GM19351 (cell line): ENCODE measurements at regions not wholly inside any gene's neighbourhood (a gene's known extent, or its start where the extent isn't known, plus 50 kb on each side); places are given as distances from the start of the nearest gene placed in this dataset.
A peak's percentile ranks its signal among the peaks of the same experiment; 100 is the strongest.
"Not testable (repeated sequence)": the region's sequence is repeated elsewhere in the genome, so short reads cannot be mapped to it uniquely, and the experiment has no call there.

Experiments used
- ATAC-seq: cut with Tn5 transposase; IDR thresholded peaks from one replicate; pipeline ENCODE4 v1.9.1; 2021; ENCODE audit warnings: mild to moderate bottlenecking, moderate library complexity; ENCODE audit not compliant: unreplicated experiment

DNA sequence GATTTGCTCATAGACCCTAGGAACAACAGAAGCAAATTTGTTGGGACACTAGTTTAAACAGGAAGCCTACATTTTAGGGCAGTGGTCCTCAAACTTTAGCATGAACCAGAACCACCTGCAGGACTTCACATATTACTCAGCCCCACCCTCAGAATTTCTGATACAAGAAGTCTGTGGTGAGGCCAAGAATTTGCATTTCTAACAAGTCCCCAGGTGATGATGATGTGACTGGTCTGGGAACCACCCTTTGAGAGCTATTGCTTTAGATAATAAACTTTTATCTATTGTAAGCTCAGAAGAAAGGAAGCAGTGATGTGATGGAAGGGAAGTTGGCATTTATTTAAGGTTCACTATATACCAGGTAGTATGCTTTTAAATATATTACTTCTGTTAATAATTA is 194.0 kb downstream of the FAM181B start:
- peak; percentile 96 for ATAC-seq

DNA sequence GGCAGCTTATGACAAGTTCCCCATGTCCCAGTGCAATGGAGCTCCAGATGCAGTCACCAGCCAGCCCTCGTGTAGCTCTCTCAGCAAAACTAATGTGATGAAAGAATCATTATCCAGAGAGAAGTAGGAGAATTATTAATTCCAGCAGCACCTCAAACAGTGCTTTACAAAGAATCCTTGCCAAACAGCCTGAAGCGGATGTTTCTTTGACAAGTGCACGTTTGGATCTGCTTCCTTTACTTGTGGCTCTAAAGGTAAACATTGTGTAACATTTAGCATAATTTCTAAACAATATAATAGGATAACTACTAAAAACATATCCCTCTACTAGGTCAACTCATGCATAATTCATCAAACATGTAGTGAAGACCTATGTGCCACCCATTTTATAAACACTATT is 197.0 kb downstream of the FAM181B start:
- no peak for ATAC-seq

GRCh38 chr11:82533628-82534327 is 199.9 kb downstream of the FAM181B start:
- ATAC-seq, result no peak

DNA sequence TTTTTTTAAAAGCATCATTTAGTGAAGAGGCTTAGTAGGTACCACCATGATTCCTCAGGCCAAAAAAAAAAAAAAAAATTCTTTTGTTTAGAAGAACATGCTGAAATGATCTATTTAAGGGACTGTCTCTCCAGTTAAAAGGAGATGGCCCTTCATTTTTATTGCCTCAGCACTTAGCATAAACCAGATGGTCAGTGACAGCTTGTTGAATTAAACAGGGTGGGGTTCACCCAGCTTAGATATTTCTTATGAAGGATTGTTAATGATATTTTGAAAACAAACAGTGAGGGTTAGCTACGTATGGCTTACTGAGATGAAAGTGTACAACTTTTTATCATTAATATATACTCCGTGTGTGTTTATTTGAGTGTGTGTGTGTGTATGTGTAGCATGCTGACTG is 203.7 kb downstream of the FAM181B start:
- ATAC-seq, result no peak

GRCh38 chr11:82527081-82527584 is 206.5 kb downstream of the FAM181B start:
- ATAC-seq, result no peak

DNA sequence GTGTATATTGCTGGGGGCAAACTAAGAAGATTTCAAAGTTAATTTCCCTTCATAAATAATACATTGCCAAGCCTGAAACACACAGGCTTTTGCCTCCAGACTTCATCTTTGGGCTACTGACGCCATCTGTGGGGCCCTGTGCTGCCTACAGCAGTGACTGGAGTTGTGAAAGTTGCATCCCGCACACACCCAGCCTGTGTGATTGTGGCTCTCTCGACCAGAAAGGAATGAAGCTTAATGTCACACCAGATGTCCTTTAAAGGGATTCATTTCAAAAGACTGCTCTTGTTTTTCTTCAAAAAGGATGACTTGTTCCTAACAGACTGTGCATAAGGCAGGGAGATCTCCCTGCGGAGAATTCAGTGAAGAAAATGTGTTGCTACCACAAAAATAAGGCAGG is 210.5 kb downstream of the FAM181B start:
- no peak for ATAC-seq

DNA sequence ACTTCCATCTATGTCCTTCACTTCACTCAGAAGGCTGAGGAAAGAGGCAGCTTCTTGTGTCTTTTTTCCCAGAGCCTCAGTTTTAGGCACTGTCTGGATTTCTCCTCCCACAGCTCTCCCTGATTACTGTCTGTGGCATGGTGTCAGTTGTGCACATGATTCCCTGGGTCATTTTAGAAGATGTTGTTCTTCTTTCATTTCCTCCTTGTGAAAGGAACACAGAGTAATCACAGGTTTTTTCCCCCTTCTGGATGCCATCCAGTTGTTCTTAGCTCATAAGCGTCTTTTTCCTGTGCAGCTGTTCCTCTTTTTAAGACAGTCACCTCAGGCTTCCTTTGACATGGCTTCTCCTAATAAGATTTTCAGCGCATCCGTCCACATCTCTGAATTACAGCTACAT is 212.2 kb downstream of the FAM181B start:
- ATAC-seq, result no peak

DNA sequence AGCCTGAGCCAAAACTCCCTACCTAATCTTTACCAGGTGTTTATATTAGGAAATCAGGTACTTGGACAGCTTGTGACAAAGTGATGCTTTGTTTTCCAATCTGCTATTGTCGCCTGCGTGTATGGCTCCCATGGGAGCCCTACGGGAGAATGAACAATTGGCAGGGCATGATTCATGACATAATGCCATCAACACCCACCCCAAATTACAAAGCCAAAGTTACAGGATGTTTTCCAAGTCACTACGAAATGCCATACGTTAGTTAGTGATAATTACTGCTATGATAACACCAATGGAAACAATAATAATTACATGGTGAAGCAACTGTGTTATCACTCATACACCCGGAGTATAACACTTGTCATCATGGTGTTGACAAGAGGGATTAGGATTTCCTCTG is 226.4 kb downstream of the FAM181B start:
- ATAC-seq, result no peak

GRCh38 chr11:82505379-82505778 is 228.3 kb downstream of the FAM181B start:
- no peak for ATAC-seq

DNA sequence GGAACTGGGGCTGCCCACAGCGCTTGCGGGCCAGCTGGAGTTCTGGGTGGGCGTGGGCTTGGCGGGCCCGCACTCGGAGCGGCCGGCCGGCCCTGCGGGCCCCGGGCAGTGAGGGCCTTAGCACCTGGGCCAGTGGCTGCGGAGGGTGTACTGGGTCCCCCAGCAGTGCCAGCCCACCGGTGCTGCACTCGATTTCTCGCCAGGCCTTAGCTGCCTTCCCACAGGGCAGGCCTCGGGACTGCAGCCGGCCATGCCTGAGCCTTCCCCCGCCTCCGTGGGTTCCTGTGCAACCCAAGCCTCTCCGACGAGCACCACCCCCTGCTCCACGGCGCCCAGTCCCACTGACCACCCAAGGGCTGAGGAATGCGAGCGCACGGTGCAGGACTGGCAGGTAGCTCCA is 232.5 kb downstream of the FAM181B start:
- not testable (repeated sequence) for ATAC-seq

DNA sequence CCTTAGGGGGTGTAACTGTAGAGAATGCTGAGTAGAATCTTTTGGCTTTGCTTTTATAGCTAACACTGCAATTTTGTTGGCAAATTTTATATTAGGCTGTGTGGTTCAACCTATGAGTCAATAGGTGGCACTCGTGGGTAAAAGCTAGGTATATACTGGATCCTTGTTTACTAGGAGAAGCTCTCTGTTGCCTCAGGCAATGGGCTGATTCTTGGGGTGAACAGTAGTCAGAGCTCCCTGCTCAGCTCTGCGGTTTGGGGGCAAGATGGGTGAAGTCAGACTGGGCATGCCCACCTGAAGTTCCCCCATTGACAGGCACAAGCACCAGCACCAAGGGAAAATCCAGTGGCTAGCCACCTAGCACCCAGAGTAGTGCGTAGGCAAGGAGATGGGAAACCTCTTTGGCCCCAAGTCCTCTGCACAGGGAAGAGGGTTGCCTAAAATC is 238.7 kb downstream of the FAM181B start:
- peak; percentile 91 for ATAC-seq

DNA sequence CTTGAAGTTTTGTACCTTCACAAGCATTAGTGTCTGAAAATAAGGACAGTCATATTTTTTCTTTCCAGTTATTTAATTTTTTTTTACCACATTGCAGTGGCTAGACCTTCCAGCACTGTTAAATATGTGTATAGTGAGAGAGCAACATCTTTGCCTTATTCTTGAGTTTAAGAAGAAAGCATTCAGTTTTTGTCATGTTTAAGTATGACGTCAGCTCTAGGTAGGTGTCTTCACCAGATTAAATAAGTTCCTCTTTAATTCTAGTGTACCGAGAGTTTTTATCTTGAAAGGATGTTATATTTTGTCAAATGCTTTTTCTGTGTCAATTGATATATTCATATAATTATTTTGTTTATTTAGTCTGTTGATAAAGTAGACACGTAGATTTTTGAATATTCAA is 258.8 kb downstream of the FAM181B start:
- ATAC-seq, result no peak

GRCh38 chr11:82465481-82465880 is 268.2 kb downstream of the FAM181B start:
- no peak for ATAC-seq

DNA sequence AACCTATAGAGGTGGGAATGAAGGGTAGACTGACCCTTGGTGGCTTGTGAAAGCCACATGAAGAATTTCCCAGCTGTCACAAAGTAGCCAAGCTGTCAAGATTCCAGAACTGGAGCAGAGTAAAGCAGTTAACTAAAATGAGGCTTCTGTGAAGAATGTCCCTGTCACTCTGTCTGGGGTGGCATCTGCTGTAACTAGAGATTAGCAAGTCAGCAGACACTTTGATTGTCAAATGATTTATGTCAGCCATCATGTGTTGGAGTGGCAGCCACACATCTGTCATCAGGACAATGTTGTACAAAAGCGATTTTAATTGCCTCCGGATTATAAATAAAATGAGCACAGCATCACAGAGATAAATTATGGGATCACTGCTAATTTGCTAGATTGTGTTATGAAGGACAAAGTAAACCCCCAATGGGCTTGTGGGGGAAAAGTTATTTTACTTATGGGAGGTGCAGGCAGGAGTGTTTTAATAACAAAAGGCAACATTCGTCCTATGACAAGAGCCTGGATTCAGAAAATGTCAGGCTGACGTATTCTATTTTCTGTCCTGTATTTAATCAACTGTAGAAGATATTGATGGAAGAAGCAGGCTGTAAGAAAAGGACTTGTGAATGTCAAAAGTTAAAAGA is 270.9 kb downstream of the FAM181B start:
- ATAC-seq, result no peak

- no peak for ATAC-seq
Measured at GRCh38 chr11:82458761-82459160, 274.9 kb downstream of the FAM181B start.

DNA sequence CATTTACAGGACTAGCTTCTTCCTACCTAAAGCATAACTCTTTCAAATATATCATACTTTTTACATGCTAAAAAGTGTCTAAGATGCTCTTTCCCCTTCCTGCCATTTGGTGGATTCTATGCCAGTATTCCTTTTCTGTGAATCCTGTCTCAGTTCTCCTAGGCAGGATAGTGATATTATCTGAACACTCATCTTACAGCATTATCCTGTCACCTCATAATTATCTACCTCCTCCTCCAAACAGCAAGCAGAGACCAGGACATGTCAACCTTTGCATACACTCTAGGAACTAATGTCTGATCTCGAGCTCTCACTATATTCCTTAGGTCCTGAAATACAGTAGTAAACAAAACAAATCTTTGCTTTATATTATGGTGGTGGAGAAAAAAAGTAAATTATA is 275.5 kb downstream of the FAM181B start:
- no peak for ATAC-seq

DNA sequence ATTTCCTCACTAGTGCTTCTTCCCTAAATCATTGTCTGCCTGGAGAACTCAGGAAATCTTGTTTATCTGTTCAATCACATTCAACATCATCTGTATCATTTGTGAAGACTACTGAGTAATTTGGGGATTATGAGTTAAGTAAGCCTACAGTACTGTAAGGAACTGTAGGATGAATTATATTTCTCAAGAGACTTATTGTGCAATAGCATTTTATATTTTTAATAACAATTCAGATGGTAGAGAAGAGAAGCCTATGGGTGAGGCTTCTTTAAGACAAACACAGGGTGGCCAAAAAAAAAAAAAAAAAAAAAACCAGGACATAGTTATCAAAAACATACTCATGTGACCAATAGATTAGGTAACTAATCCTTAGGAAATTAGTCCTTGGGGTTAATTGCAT is 282.7 kb downstream of the FAM181B start:
- no peak for ATAC-seq

- ATAC-seq, result no peak
Measured at GRCh38 chr11:82406611-82407010, 327.1 kb downstream of the FAM181B start.

DNA sequence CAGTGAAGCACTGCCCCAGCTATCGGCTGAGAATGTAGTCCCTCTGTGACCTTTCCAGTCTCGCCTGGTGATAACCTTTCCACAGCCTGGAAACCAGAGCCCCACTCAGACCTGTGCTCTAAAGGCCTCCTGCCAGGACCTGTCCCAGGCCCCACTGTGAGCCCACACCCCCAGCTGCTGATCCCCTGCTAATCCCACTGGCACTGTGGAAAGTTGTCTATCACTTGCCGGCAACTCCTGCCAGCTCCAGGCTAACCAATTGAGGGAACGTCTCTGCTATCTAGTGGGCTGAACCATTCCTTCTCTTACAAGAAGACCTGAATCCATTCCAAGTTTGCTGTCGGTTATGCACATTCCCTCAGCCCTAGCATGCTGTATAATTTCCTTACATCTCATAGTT is 328.2 kb downstream of the FAM181B start:
- no peak for ATAC-seq

DNA sequence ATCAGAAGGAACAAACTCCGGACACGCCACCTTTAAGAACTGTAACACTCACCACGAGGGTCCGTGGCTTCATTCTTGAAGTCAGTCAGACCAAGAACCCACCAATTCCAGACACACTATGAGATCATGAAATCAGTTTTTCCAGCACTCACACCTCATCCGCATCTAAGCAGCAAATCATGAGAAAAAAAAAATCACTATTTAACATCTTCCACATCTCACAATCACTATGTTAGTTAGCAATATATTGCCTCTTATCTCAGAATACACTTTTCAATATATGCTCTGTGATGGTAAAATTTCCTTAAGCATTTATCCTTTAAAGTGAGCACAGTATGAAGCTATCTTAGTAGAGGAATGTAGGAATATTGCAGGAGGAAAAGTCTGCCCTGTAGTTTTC is 328.7 kb downstream of the FAM181B start:
- no peak for ATAC-seq

DNA sequence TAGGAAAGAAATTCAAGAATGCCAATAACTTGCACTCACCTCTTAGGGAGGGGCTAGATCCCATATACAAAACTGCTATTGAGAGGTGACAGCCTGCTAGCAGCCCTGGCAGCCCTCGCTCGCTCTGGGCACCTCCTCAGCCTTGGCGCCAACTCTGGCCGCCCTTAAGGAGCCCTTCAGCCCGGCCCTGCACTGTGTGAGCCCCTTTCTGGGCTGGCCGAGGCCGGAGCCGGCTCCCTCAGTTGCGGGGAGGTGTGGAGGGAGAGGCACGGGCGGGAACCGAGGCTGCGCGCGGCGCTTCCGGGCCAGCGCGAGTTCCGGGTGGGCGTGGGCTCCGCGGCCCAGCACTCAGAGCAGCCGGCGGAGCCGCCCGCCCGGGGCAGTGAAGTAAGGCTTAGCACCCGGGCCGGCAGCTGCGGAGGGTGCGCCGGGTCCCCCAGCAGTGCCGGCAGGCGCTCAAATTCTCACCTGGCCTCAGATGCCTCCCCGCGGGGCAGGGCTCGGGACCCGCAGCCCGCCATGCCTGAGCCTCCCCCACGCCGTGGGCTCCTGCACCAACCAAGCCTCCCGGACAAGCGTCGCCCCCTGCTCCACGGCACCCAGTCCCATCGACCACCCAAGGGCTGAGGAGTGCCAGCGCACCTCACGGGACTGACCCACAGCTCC is 329.9 kb downstream of the FAM181B start:
- no peak for ATAC-seq

- no peak for ATAC-seq
Measured at GRCh38 chr11:82398300-82398815, 335.3 kb downstream of the FAM181B start.
